NCI-H2196 (cell line): ENCODE measurements at regions not wholly inside any gene's neighbourhood (a gene's known extent, or its start where the extent isn't known, plus 50 kb on each side); places are given as distances from the start of the nearest gene placed in this dataset.
"Not testable (repeated sequence)": the region's sequence is repeated elsewhere in the genome, so short reads cannot be mapped to it uniquely, and the experiment has no call there.

Experiments used
- DNase-seq: peaks from one replicate; lab custom pipeline; 2025; ENCODE audit not compliant: unreplicated experiment; lab: John Stamatoyannopoulos, UW

DNA sequence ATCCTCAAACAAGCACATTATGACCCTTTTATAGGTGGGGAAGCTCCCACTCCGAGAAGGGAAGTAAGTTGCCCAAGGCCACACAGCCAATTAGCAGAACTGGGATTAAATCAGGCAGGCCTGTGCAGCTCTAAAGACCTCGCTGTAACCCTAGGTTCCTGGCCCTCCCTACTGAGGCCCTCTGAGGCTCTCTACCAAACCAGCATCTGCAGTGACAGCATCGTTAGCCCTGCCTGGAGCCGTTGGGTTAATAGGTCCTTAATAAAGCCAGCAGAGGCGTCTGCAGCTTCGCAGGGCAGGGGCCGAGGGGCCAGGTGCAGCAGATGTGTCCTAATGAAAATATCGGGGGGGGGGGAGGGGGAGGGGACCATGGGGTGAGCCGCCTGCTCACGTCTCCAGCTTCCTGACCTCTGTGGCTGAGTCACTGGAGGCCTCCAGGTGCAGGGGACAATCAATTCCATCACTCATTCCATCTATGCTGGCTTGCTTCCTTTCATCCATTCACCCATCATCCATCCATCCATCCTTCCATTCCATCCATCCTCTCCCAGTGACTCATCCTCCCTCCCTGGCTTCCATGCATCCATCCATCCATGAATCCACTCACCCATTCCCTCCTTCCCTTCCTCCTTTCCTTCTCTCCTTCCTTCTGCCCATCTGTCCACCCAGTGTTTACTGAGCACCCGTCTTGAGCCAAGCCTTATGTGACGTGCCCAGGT is 203.9 kb downstream of the C9orf50 start:
- no peak for DNase-seq

DNA sequence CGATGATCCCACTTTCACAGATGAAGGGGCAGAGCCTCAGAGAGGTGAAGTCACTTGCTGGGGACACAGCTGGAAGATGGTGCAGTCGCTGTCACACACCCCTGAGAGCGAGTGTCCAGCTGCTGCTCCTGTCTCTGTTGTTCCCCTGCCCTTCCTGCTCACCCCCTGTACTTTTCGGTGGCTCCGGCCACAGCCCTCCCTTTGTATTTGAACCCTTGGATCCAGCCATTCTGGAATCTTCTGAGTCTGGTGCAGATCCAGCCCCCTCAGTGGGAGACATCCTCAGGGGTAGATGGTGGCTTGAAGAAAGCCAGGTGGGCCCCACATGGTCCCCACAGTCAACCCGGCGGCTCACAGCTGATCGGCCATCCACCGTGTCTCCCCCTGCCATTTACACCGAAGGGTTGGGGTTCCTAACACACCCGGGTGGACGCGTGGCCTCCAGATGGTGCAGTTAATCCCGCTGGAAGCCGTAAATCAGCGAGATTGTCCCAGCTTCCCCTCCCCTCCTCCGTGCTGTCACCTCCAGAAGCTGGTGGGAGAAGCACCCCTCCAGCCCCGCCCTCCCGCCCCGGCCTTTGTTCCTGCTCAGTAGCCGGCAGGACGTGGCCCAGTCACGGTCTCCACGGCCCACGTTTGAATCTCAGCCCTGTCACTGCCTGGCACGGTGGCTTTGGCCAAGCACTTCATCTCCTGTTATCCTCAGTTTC is 204.8 kb downstream of the C9orf50 start:
- DNase-seq: no peak

DNA sequence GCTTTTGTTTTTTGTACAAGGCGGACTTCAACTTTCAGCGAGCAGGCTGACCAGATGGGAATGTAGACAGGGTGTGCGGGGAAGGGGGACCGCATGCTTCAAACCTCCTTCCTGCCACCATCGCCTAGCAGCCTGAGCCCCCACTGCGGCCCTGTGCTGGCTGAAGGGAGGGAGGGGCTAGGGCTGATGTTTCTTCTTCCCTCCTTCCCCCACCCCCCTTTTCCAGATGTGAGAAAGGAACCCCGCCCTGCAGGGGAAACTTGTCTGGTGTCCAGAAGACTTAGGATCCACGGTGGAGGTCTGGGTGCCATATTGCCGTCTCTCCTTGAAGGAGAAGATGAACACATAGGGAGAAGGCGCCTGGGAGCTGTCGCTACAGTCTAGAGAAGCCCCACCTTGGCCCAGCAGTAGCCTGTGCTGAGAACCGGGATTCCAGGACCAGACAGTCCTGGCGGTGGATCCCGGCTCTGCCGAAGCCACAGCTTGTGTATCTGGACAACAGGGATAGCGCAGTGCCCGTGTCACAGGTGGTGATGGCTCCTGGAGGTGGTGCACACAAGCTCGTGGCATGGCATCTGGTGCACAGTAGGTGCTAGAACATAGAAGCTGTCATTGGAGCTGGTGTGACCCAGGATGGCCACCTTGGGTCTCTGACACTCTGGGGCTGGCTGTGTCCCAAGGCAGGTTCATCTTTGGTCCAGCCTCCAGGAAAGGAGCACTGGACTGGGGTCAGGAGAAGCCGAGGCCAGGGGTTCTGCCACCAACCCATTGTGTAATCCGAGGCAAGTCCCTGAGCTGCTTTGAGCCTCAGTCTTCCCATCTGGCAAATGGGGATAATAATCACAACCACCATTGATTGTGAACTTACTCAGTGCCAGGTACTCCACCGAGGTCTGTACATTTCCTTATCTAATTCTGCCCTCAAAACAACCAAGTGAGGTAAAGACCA is 205.6 kb downstream of the C9orf50 start:
- no peak for DNase-seq

DNA sequence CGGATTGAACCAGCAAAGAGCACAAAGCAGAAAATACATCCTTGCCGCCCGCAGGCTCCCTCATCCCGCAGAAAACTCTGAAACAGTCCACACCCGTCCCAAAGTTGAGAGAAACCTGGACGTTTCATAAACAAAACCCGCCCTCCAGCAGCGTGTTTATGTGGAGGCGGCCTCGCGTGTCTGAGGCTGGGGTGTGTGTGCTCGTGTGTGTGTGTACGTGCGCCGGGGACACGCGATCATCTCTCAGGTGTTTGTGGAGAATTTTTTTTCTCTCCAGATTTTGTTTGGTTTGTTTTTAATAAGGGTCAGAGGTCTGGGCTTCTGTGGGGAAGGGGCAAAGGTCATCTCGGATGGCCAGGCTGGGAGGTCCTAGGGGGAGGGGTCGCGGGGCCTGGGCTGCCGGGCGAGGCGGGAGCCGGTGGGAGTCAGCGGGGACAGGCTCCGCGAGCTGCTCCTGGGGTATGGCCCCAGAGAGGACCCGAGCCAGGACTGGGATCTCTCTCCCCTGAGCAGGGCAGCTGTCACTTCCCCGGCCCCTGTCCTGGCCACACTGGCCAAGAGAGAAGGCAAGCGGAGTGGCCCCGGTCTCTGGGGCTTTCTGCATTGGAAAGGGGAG is 206.4 kb downstream of the C9orf50 start:
- DNase-seq: no peak

DNA sequence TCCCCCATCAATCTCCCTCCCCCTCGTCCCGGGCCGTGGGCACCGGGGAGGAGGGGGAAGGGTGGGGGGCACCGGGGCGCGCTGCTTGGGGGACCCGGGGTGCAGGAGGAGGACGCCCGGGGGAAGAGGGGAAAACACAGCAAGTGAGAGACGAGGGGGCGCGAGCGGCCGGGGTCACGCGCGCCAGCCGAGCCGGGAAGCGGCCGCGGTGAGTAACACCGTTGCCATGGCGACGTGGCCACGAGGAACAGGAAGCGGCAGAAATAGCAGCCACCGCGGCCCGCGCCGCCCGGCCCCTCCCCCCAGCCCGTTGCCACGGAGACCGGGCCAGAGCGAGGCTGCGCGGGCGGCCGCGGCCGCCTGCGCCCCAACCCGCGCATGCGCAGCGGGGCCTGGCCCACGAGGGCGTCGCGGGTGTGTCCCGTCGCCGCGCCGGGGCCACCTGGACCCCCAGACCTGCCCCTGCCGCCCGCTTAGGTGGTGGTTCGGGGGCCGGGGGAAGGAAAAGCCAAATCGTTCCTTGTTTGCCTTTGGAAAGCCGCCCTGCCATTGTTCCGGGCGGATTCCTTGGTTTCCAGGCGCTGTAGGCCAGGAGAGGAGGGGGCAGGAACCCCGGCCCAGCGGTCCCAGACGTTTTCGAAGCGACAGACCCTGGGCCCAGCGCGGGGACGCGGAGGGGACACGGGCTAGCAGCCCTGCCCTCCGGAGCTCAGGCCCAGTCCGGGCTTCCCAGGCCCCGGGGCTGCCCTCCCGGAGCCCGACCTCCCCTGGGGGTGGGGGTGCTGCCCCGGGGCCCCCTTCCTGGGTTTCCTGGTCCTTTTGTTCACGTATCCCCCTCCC is 207.1 kb downstream of the C9orf50 start:
- peak; percentile 97 for DNase-seq

DNA sequence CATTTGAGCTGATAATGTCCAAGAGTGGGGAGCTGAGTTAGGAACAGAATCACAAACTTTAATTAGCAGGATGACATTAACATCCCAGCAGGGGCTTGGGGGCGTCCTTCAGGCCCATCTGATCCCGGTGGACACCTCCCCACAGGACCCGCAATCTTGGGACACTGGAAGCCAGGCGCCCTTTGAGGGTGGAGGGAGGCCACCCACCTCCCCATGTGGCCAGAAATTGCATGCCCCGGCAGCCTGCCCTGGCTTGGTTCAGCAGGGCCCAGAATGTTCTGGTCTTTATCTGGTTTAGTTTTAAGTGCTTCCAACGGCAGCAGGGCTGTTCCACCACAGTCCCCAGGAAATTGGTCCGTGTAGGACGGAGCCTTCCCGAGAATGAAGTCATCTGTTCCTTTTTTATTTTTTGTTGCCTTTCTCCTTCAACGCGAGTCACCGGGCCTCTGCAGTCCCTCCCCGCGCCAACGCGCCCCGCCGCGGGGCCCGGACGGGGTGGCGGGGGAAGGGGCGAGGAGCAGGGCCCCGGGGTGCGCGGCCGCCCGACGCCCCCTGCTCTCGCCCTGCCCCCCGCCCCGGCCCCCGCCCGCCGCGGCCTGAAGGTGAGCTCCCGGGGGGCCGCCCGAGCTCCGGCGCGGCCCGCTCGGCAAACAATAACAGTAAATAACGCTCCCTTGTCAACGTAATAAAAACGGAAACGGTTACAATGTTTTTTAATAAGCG is 207.9 kb downstream of the C9orf50 start:
- peak; percentile 70 for DNase-seq

DNA sequence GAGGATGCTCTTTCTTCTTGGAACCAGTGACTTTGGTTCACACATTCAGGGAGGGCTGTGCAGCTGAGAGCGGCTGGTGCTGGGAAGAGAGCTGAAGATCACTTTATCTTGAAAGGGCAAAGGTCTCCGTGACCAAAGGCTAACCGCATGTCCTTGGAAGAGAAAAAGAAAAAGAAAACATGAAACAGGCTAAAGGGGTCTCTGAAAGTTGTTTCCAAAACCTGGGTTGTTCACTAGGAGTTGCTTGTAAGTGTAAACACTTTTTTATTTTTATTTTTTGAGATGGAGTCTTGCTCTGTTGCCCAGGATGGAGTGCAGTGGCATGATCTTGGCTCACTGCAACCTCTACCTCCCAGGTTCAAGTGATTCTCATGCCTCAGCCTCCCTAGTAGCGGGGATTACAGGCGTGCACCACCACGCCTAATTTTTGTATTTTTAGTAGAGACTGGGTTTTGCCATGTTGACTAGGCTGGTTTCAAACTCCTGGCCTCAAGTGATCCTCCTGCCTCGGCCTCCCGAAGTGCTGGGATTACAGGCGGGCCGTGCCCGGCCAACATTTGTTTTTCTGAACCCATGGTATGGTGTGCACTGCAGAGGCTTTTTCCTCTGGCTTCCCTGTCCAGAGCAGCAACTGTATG is 208.6 kb downstream of the C9orf50 start:
- not testable (repeated sequence) for DNase-seq

DNA sequence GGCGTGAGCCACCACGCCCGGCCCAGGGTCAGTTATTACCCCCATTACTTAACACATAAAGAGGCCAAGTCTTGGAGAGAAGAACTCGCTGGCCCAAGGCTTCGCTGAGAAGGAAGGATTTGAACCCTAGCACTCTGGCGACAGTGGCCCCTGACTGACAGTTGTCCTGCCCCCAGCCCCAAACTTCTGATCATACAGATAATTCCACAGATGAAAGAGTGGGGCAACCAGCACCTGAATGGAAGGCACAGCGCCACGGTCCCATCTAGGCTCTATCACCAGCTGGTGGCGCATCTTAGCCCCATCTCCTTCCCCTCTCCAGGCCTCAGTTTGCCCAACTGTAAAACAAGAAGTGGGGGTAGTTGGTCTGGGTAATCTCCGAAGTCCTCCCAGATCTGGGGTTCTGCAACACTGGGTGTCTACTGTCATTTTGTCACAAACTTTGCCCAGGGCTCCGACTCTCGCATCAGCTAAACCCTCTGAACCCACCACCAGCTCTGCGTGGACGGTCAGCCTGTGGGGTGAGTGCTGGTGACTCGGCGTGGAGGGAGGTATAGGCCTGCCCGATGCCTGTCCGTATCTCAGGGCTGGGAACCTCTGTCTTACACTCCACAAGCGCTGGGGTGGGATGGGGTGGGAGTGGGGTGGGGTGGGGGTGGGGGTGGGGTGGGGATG is 209.3 kb downstream of the C9orf50 start:
- DNase-seq: no peak

DNA sequence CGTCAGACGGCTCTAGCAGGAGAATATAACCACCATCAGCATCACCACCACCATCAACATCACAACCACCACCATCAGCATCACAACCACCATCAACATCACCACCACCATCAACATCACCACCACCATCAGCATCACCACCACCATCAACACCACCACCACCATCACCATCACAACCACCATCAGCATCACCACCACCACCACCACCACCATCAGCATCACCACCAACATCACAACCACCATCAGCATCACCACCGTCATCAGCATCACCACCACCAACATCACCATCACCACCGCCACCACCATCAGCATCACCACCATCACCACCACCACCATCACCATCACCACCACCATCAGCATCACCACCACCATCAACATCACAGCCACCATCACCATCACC is 210.7 kb downstream of the C9orf50 start:
- no peak for DNase-seq

DNA sequence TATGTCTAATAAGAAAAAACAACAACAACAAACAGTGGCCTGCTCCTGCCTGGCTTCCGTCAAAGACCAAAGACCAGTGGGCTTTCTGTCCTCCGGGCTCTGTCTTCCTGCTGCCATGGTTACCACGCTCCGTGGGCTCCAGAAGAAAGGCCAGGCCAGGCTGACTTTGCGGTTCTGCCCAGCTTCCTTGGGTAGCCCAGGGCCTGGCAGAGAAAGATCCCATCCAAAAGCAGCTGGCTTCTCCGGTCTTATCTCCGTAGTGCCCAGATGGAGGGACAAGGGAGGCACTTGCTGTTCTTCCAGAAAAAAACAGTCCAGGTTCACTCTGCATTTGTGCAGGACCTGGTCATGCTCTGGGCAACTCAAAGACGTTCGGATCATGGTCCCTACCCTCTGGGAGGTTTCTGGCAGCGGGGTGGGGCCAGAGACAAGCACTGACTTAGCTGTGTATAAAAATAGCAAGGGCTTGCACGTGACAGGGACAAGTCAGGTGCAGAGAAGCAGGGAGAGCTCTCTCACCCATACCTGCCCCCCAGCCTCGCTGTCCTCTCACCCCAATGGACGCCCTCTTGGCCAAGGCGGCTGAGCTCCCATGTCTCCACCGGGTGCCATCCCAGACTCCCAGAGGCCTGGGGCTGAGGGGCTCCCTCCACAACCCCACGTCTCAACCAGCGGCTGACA is 212.2 kb downstream of the C9orf50 start:
- no peak for DNase-seq

DNA sequence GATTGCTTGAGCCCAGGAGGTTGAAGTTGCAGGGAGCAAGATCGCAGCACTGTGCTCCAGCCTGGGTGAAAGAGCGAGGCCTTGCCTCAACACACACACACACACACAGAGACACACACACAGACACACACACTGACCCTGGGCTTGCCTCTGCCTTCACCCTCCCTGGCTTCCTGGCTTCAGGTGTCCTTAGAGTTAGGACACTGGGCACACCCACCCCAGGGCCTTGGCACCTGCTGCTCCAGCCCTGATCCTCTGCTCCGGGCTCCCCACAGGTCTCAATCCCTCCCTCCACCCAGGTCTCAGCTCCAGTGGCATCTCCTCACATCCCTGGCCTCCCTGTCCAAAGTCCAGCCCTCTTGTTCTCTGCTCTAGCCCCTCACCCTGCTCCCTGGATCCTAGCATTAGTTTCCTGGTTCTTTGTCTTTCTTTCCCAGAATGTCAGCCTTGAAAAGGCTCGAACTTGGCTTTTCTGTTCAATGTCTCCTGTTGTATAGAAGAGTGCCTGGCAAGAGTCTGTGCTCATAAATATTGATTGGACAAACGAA is 212.9 kb downstream of the C9orf50 start:
- DNase-seq: no peak

DNA sequence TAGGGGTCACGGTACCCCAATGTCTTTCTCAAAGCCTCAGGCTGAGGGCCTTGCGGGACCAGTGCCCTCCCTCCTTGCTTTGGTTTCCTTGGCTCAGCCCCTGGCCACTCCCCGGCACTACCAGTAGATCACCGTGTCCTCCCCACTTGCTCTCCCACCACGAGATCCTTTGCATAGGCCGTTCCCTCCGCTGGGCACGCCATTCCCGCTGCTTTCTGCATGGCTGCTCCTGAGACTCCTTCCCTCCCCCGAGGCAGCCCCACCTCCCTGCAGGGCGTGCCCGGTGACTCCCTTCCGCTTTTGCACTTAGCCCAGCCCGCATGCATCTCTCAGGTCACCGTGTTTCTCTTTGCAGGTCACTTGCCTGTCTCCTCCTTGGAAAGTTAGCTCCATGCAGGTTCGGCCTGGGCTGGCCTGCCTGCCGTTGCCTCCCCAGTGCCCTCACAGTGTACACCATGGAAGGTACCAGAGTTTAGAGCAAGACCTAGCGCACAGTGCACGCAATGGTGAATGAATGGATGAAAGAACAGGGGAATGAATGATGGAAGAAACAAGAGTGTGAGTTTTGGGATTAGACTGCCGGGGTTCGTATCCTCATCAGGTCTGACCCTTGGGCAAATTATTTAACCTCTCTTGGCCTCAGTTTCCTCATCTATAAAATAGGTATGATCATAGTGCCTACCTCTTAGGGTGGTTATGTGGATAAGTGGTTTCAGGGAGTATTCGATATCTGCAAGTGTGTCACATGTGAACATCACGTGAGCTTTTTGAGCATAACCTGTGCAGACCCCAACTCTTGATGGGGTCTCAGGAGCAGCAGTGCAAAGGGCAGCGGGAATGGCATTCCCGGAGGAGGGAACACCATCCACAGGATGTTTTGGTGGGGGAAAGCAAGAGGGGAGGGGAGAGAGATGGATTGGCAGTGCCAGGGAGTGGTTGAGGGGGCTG is 214.3 kb downstream of the C9orf50 start:
- DNase-seq: no peak

DNA sequence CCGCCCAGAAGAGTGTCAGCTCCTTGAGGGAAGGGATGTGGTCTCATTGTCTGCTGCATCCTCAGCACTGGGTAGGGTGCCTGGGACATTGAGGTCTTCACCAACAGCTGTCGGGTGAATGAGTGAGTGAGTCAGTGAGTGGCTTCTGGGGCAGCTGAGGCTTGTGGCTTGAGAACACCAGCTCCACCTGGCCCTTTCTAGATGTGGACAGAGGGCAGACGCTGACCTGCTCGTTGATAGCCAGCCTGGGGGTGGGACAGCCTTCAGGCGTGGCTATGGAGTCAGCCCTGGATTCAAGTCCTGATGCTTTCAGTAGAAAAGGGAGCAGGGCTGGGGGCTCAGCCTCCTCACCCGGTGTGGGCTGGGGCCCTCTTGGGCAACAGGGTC is 215.1 kb downstream of the C9orf50 start:
- no peak for DNase-seq

DNA sequence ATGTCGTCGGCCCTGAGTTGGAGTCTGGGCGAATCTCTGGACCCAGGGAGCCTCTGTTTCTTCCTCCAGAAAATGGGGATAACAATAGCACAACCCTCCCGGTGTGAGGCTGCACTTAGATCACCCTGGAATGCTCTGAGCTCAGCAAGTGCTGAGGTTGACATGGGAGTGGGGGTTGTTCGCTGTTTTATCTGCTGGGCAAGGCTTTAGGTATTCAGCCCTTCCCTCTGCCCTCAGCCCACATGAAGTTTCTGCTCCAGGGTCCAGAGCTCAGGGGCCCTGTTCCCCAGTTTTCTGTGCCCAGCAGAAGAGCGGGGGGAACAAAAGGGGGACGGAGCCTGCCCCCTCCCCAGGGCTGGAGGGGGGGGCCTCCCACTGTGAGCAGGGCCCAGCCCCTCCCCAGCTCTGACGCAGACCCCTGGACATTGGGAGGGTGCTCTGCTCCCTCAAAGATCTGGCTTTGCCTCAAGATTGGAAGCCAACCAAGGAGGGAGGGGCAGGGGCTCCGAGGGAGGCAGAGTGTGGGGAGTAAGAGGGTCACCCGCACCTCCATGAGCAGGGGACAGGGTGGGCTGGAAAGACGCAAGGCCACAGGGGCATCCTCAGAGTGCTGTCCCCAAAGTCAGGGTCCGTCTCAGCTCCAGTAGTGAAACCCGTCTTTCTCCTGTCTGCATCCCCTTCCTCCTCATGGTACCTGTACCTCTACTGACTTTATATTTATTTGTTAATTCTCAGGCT is 215.6 kb downstream of the C9orf50 start:
- no peak for DNase-seq

DNA sequence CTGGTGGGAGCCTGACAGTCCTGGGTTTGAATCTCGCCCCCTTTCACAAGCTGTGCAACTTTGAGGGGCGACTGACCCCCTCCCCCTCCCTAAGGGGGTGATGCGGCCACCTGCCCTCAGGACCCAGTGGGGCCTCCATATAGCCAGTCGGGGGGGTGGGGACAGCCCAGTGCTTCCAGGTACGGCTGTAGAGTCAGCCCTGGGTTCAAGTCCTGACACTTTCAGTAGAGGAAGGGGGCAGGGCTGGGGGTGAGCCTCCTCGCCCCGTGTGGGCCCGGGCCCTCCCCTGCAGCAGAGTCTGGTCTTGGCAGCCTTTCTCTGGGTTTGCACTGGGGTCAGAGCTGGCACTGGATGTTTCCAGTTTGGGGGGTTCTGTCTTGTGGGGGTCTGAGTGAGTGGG is 216.3 kb downstream of the C9orf50 start:
- no peak for DNase-seq
